ENCODE measurements at regions not wholly inside any gene's neighbourhood (a gene's known extent, or its start where the extent isn't known, plus 50 kb on each side); places are given as distances from the start of the nearest gene placed in this dataset.

- H3K4me3 ChIP-seq = no peak overlapping the region
- ATAC-seq = no peak
- TF ChIP-seq CTCF (IDR thresholded peaks at IDR 0.05) = no peak
- H3K9me3 ChIP-seq = peaks cover 16% of the 10 kb centered on the region
- no peaks in the 10 kb centered on the region for H3K4me1 ChIP-seq (ENCODE audit: low read depth)
- no peak for DNase-seq
- intact Hi-C loops (cut with DNase I, micrococcal nuclease) = no loop called here
- H3K36me3 ChIP-seq (ENCODE audit: low read depth) = no peaks in the 10 kb centered on the region
These were observed 541.6 kb downstream of the SUCLA2 start for GRCh38 chr13:47459512-47459911.

- ATAC-seq (no peak), DNase-seq (no peak)
- no peaks in the 10 kb centered on the region for H3K9me3 ChIP-seq
- no peak for TF ChIP-seq CTCF (IDR thresholded peaks at IDR 0.05)
- H3K4me3 ChIP-seq = no peak overlapping the region
- intact Hi-C loops (cut with DNase I, micrococcal nuclease) = no loop called here
- no peaks in the 10 kb centered on the region for H3K36me3 ChIP-seq (ENCODE audit: low read depth)
- H3K4me1 ChIP-seq (ENCODE audit: low read depth) = no peaks in the 10 kb centered on the region
These were observed 543.4 kb downstream of the SUCLA2 start for GRCh38 chr13:47457626-47458025.

- no peak for TF ChIP-seq CTCF (IDR thresholded peaks at IDR 0.05)
- Histone ChIP-seq H3K4me3 (no peak overlapping the region), H3K4me1 (ENCODE audit: low read depth) (no peaks in the 10 kb centered on the region), H3K9me3 (no peaks in the 10 kb centered on the region), H3K36me3 (ENCODE audit: low read depth) (no peaks in the 10 kb centered on the region)
- intact Hi-C loops (cut with DNase I, micrococcal nuclease) = no loop called here
- no peak for ATAC-seq
- DNase-seq = no peak
These were observed 545.4 kb downstream of the SUCLA2 start for GRCh38 chr13:47455626-47456025.

- ATAC-seq = no peak
These were observed 546.1 kb downstream of the SUCLA2 start for GRCh38 chr13:47454986-47455385.

GRCh38 chr13:47437406-47437805 is 540.6 kb upstream of the HTR2A start:
- intact Hi-C loops (cut with DNase I, micrococcal nuclease) = no loop called here
- Histone ChIP-seq H3K9me3 (peaks cover 31% of the 10 kb centered on the region), H3K4me1 (ENCODE audit: low read depth) (no peaks in the 10 kb centered on the region), H3K36me3 (ENCODE audit: low read depth) (no peaks in the 10 kb centered on the region), H3K4me3 (no peak overlapping the region)
- ATAC-seq = no peak
- TF ChIP-seq CTCF (IDR thresholded peaks at IDR 0.05) = no peak
- no peak for DNase-seq

More at GRCh38 chr13:47454986-47455385, 546.1 kb downstream of the SUCLA2 start:
- Histone ChIP-seq H3K4me3 (no peak overlapping the region), H3K4me1 (ENCODE audit: low read depth) (no peaks in the 10 kb centered on the region), H3K9me3 (no peaks in the 10 kb centered on the region), H3K36me3 (ENCODE audit: low read depth) (no peaks in the 10 kb centered on the region)
- no peak for TF ChIP-seq CTCF (IDR thresholded peaks at IDR 0.05)
- no peak for DNase-seq
- intact Hi-C loops (cut with DNase I, micrococcal nuclease) = no loop called here

GRCh38 chr13:47433461-47434005 is 536.7 kb upstream of the HTR2A start:
- Histone ChIP-seq H3K9me3 (peaks cover 22% of the 10 kb centered on the region), H3K4me3 (no peak overlapping the region), H3K36me3 (ENCODE audit: low read depth) (no peaks in the 10 kb centered on the region), H3K4me1 (ENCODE audit: low read depth) (no peaks in the 10 kb centered on the region)
- intact Hi-C loops (cut with DNase I, micrococcal nuclease) = no loop called here
- DNase-seq (no peak), ATAC-seq (no peak)
- no peak for TF ChIP-seq CTCF (IDR thresholded peaks at IDR 0.05)
